A549 (cell line): ENCODE measurements at regions not wholly inside any gene's neighbourhood (a gene's known extent, or its start where the extent isn't known, plus 50 kb on each side); places are given as distances from the start of the nearest gene placed in this dataset.

Experiments
- ATAC-seq, 2 experiments: fragments of 200-7000 bp in 1 of 2; fragments of >200 bp in 1 of 2; cut with Nextera tagmentation in 1 of 2; cut with Tn5 transposase in 1 of 2; 3 replicates each; pipeline versions ENCODE4 v1.8.0 to v1.9.1; 2018 to 2020; ENCODE audit warnings: mild to moderate bottlenecking in 1 of 2, moderate library complexity in 1 of 2
- CTCF ChIA-PET: fragments of 300-600 bp; sonication (Branson Sonifier 250); formaldehyde crosslinking; extraction: SDS; loops from one replicate; lab custom pipeline; 2021; ENCODE audit warnings: antibody characterized with exemption, inconsistent platforms; lab: Yijun Ruan, JAX
- POLR2A ChIA-PET: fragments of 350-600 bp; formaldehyde crosslinking; extraction: SDS; loops from one replicate; lab custom pipeline; 2021; ENCODE audit warnings: antibody characterized with exemption, inconsistent platforms; lab: Yijun Ruan, JAX
- DNase-seq, 2 experiments: peaks; one replicate each; pipeline versions ENCODE4 v3.0.0 to v3.0.0-alpha.2; 2011 to 2016; ENCODE audit warnings: low read depth in 1 of 2, low spot score in 1 of 2
- FAIRE-seq: peaks from 2 replicates; lab custom pipeline; 2011; peaks lifted over from hg19 to GRCh38; lab: Jason Lieb, UNC
- H3K27ac ChIP-seq, 2 experiments: fragments of >200 bp; sonication (Bioruptor Twin); formaldehyde crosslinking; 3 replicates each; pipeline ENCODE4 v1.5.1; 2016 to 2017
- H3K4me1 ChIP-seq: fragments of >200 bp; sonication (Bioruptor Twin); formaldehyde crosslinking; 3 replicates; pipeline ENCODE4 v1.6.1; 2016
- H3K4me2 ChIP-seq: fragments of >200 bp; sonication (Bioruptor Twin); formaldehyde crosslinking; 3 replicates; pipeline ENCODE4 v1.6.1; 2016
- H3K4me3 ChIP-seq: fragments of >200 bp; sonication (Bioruptor Twin); formaldehyde crosslinking; 3 replicates; pipeline ENCODE4 v1.5.1; 2016
- H3K9me3 ChIP-seq: fragments of >200 bp; sonication (Bioruptor Twin); formaldehyde crosslinking; 3 replicates; pipeline ENCODE4 v1.6.1; 2016
- BHLHE40 ChIP-seq: IDR thresholded peaks from 2 replicates; pipeline ENCODE4 v1.6.1; 2012; ENCODE audit warnings: low read depth, low read length, inconsistent platforms
- CBX2 ChIP-seq: fragments of 200-600 bp; sonication (generic); IDR thresholded peaks from 2 replicates; pipeline ENCODE4 v1.6.1; 2016; ENCODE audit warnings: low read depth, mild to moderate bottlenecking, borderline replicate concordance
- CEBPB ChIP-seq, 2 experiments: fragments of >200 bp in 1 of 2; sonication (Bioruptor Twin) in 1 of 2; formaldehyde crosslinking in 1 of 2; IDR thresholded peaks; 2 replicates each; pipeline ENCODE4 v1.6.1; 2012 to 2016
- CHD2 ChIP-seq: fragments of 150-350 bp; IDR thresholded peaks from 2 replicates; pipeline ENCODE4 v1.6.1; 2014; ENCODE audit warnings: low read length; ENCODE audit not compliant: partially characterized antibody
- FOSL2 ChIP-seq, 2 experiments: fragments of 450-650 bp in 1 of 2; fragments of >200 bp in 1 of 2; sonication (Bioruptor Twin) in 1 of 2; formaldehyde crosslinking; IDR thresholded peaks; 2 replicates each; pipeline versions ENCODE4 v1.5.0 to v1.6.1; 2016 to 2020; ENCODE audit warnings: mild to moderate bottlenecking in 1 of 2, moderate library complexity in 1 of 2
- FOXS1 ChIP-seq: fragments of 250-450 bp; sonication (Bioruptor Pico); IDR thresholded peaks from 2 replicates; pipeline ENCODE4 v1.5.0; 2020; ENCODE audit warnings: mild to moderate bottlenecking, moderate library complexity
- HEYL ChIP-seq: fragments of 250-450 bp; sonication (Bioruptor Pico); IDR thresholded peaks from 2 replicates; pipeline ENCODE4 v1.8.0; 2021; ENCODE audit warnings: mild to moderate bottlenecking, moderate library complexity
- HOXA7 ChIP-seq: fragments of 250-450 bp; sonication (Bioruptor Pico); IDR thresholded peaks from 2 replicates; pipeline ENCODE4 v1.5.0; 2020; ENCODE audit warnings: mild to moderate bottlenecking, moderate library complexity
- HOXB13 ChIP-seq: fragments of 250-450 bp; sonication (Bioruptor Pico); IDR thresholded peaks from 2 replicates; pipeline ENCODE4 v1.5.0; 2020; ENCODE audit warnings: low read depth, mild to moderate bottlenecking, moderate library complexity
- JUN ChIP-seq, 2 experiments: fragments of >200 bp; sonication (Bioruptor Twin); formaldehyde crosslinking; IDR thresholded peaks; 2 replicates in 1 of 2; 3 replicates in 1 of 2; pipeline ENCODE4 v1.6.1; 2016 to 2017
- KDM1A ChIP-seq: fragments of 200-600 bp; sonication (generic); IDR thresholded peaks from 2 replicates; pipeline ENCODE4 v1.6.1; 2016; ENCODE audit warnings: low read depth, mild to moderate bottlenecking
- MAFK ChIP-seq: fragments of 450-650 bp; IDR thresholded peaks from 2 replicates; pipeline ENCODE4 v1.6.1; 2014; ENCODE audit not compliant: partially characterized antibody
- NFE2L2 ChIP-seq: fragments of 150-350 bp; conservative IDR thresholded peaks from 2 replicates; pipeline ENCODE4 v1.6.1; 2014; ENCODE audit warnings: low read length
- NPAS2 ChIP-seq: fragments of 250-450 bp; sonication (Bioruptor Pico); IDR thresholded peaks from 2 replicates; pipeline ENCODE4 v1.8.0; 2022; ENCODE audit warnings: mild to moderate bottlenecking, moderate library complexity, borderline replicate concordance
- NR3C1 ChIP-seq: fragments of >200 bp; sonication (Bioruptor Twin); formaldehyde crosslinking; IDR thresholded peaks from 3 replicates; pipeline ENCODE4 v1.6.1; 2017
- PHF8 ChIP-seq: fragments of 200-600 bp; sonication (generic); IDR thresholded peaks from 2 replicates; pipeline ENCODE4 v1.6.1; 2016; ENCODE audit warnings: low read depth, mild to moderate bottlenecking, antibody characterized with exemption, moderate library complexity, borderline replicate concordance
- POLR2A ChIP-seq: IDR thresholded peaks from 2 replicates; pipeline ENCODE4 v1.6.1; 2012; ENCODE audit warnings: mild to moderate bottlenecking, low read length
- POLR2AphosphoS2 ChIP-seq: conservative IDR thresholded peaks from 2 replicates; pipeline ENCODE4 v1.6.1; 2012; ENCODE audit warnings: low read length, improper control_type of control experiment, inconsistent platforms
- RAD21 ChIP-seq, 2 experiments: fragments of >200 bp in 1 of 2; sonication (Bioruptor Twin) in 1 of 2; formaldehyde crosslinking in 1 of 2; IDR thresholded peaks in 1 of 2; conservative IDR thresholded peaks in 1 of 2; 2 replicates in 1 of 2; 3 replicates in 1 of 2; pipeline ENCODE4 v1.6.1; 2012 to 2018; ENCODE audit warnings: inconsistent platforms in 1 of 2
- RARB ChIP-seq: fragments of 250-450 bp; sonication (Bioruptor Pico); IDR thresholded peaks from 2 replicates; pipeline ENCODE4 v1.8.0; 2021; ENCODE audit warnings: mild to moderate bottlenecking, moderate library complexity
- RCOR1 ChIP-seq: fragments of 150-350 bp; IDR thresholded peaks from 2 replicates; pipeline ENCODE4 v1.6.1; 2014; ENCODE audit warnings: antibody characterized with exemption, low read length, low read depth
- RFX5 ChIP-seq: fragments of 450-650 bp; IDR thresholded peaks from 2 replicates; pipeline ENCODE4 v1.7.1; 2014; ENCODE audit warnings: antibody characterized with exemption, mild to moderate bottlenecking, moderate library complexity
- RNF2 ChIP-seq: fragments of 200-600 bp; sonication (generic); IDR thresholded peaks from 2 replicates; pipeline ENCODE4 v1.6.1; 2016; ENCODE audit warnings: low read depth, mild to moderate bottlenecking, antibody characterized with exemption, moderate library complexity, borderline replicate concordance
- SREBF2 ChIP-seq: fragments of 450-650 bp; IDR thresholded peaks from 2 replicates; pipeline ENCODE4 v1.6.1; 2014; ENCODE audit warnings: mild to moderate bottlenecking, moderate library complexity
- TFCP2L1 ChIP-seq: fragments of 250-450 bp; sonication (Bioruptor Pico); IDR thresholded peaks from 2 replicates; pipeline ENCODE4 v1.5.0; 2021; ENCODE audit warnings: mild to moderate bottlenecking
- ZC3H11A ChIP-seq: fragments of 450-650 bp; IDR thresholded peaks from 2 replicates; pipeline ENCODE4 v1.6.1; 2014; ENCODE audit warnings: antibody characterized with exemption, mild to moderate bottlenecking
- ZFP36 ChIP-seq: fragments of 450-650 bp; IDR thresholded peaks from 2 replicates; pipeline ENCODE4 v1.6.1; 2014; ENCODE audit warnings: borderline replicate concordance; ENCODE audit not compliant: partially characterized antibody
- WGBS: methylation state at CpG from one replicate; pipeline ENCODE4 v1.1.6; 2017; ENCODE audit errors: missing lambda C conversion rate; 5-methylcytosine and 5-hydroxymethylcytosine counted together
- TF ChIP-seq, protein P1 (sequence below): fragments of 250-450 bp; sonication (Bioruptor Pico); IDR thresholded peaks from 2 replicates; pipeline ENCODE4 v1.5.0; 2020; ENCODE audit warnings: low read depth, mild to moderate bottlenecking, moderate library complexity
- TF ChIP-seq, protein P2 (sequence below): fragments of 250-450 bp; sonication (Bioruptor Pico); IDR thresholded peaks from 2 replicates; pipeline ENCODE4 v1.5.0; 2021; ENCODE audit warnings: mild to moderate bottlenecking, moderate library complexity, borderline replicate concordance
- TF ChIP-seq, protein P3 (sequence below): fragments of >200 bp; sonication (Bioruptor Twin); formaldehyde crosslinking; IDR thresholded peaks from 2 replicates; pipeline ENCODE4 v1.6.1; 2016

DNA sequence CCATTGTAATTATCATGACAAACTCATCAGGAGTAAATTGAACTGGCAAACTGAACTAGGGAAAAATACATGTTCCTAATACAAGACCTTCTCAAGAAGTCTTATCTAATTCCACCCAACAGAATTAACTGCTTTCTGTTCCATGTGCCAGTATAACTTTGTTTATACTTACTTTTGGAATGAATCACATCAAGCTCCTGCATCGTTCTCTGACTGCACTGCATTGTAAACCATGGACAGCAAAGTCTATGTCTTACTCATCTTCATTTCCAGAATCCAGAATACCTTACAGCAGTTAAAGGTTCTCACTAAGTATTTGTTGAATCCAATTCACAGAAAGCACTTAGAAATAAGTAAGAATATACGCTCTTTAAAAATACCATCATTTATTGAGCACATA is 102.8 kb downstream of the PLK2 start:
- no peaks in the 10 kb centered on the region for H3K9me3 ChIP-seq
- CTCF ChIA-PET, result interaction anchor here (1.7 kb wide), 1 partner anchor 13 kb away, joined by 4 read pairs; no protein-coding TSS in a partner anchor
- H3K27ac ChIP-seq, result no peak overlapping the region
- DNase-seq (no peak), FAIRE-seq (peak; percentile 80), ATAC-seq (no peak)
- no peak overlapping the region for H3K4me2 ChIP-seq
- POLR2A ChIA-PET, result no interaction called here
- H3K4me3 ChIP-seq, result no peak overlapping the region
- TF ChIP-seq RFX5 (no peak), KDM1A (no peak), JUN (IDR thresholded peaks at IDR 0.05) (no peak), HEYL (CRISPR knock-in tag) (no peak), ZFP36 (no peak), POLR2A (no peak), MAFK (no peak), RNF2 (no peak), RCOR1 (no peak), CHD2 (no peak), RARB (CRISPR knock-in tag) (no peak), BHLHE40 (no peak), NFE2L2 (no peak), RAD21 (conservative IDR thresholded peaks at IDR 0.05 in 1 of 2, IDR thresholded peaks at IDR 0.05 in 1 of 2) (no peak), CBX2 (no peak), POLR2AphosphoS2 (no peak), CEBPB (IDR thresholded peaks at IDR 0.05) (no peak)
- TF ChIP-seq, protein P1, sequence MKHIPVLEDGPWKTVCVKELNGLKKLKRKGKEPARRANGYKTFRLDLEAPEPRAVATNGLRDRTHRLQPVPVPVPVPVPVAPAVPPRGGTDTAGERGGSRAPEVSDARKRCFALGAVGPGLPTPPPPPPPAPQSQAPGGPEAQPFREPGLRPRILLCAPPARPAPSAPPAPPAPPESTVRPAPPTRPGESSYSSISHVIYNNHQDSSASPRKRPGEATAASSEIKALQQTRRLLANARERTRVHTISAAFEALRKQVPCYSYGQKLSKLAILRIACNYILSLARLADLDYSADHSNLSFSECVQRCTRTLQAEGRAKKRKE (CRISPR knock-in tag), result no peak
- TF ChIP-seq, protein P2, sequence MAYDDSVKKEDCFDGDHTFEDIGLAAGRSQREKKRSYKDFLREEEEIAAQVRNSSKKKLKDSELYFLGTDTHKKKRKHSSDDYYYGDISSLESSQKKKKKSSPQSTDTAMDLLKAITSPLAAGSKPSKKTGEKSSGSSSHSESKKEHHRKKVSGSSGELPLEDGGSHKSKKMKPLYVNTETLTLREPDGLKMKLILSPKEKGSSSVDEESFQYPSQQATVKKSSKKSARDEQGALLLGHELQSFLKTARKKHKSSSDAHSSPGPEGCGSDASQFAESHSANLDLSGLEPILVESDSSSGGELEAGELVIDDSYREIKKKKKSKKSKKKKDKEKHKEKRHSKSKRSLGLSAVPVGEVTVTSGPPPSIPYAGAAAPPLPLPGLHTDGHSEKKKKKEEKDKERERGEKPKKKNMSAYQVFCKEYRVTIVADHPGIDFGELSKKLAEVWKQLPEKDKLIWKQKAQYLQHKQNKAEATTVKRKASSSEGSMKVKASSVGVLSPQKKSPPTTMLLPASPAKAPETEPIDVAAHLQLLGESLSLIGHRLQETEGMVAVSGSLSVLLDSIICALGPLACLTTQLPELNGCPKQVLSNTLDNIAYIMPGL (CRISPR knock-in tag), result no peak
- H3K4me1 ChIP-seq, result no peaks in the 10 kb centered on the region
- 64% methylated on average over 2 of the region's 2 CpGs for WGBS

DNA sequence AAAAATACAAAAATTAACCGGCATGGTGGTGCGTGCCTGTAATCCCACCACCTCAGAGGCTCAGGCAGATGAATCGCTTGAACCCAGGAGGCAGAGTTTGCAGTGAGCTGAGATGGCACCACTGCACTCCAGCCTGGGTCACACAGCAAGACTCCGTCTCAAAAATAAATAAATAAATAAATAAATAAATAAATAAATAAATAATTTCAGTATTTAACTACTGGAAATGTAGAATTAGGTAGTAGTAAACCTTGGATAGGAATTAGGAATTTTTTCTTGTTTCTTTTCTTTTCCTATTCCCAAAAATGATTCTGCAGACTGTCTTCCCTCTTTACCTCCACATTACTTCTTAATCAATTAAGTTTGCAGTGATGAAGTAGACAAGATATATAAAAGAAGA is 103.2 kb downstream of the PLK2 start:
- ATAC-seq, result no peak
- Histone ChIP-seq H3K4me1 (no peaks in the 10 kb centered on the region), H3K4me3 (no peak overlapping the region), H3K9me3 (no peaks in the 10 kb centered on the region), H3K27ac (no peak overlapping the region), H3K4me2 (no peak overlapping the region)
- ChIA-PET POLR2A (no interaction called here), CTCF (interaction anchor here (1.7 kb wide), 1 partner anchor 13 kb away, joined by 4 read pairs; no protein-coding TSS in a partner anchor)
- TF ChIP-seq ZC3H11A, result peak; percentile 72
- no peak for TF ChIP-seq HOXA7 (CRISPR knock-in tag)
- no peak for DNase-seq
- WGBS, result 91% methylated on average over 4 of the region's 4 CpGs
- FAIRE-seq, result no peak

DNA sequence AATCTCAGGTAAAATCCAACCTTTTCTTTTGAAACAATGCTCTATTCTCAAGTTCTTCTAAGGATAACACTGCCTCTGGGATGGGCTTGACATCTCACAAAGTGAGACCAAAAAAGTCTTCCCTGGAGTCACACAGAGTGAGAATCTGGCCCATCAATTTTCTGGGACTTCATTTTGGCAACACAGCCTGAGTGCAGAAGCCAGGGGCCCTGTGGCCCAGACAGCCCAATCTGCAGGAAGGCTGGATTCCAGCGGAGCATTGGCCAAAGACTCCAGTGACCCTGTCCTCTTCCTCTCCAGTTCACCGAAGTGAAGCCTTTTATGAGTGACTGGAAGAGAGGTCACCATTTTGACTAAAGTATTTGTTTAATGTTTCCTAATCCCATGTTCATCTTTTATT is 105.1 kb downstream of the PLK2 start:
- CTCF ChIA-PET, result interaction anchor here (1.9 kb wide), 1 partner anchor 13 kb away, joined by 7 read pairs; no protein-coding TSS in a partner anchor
- POLR2A ChIA-PET, result no interaction called here
- 0 out of 3 replicates have a peak, but pooled peaks cover 3% of the 10 kb centered on the region for H3K9me3 ChIP-seq
- TF ChIP-seq NPAS2 (CRISPR knock-in tag) (no peak), SREBF2 (no peak), FOSL2 (IDR thresholded peaks at IDR 0.05) (no peak), FOSL2 (CRISPR knock-in tag; IDR thresholded peaks at IDR 0.05) (no peak), HOXB13 (CRISPR knock-in tag) (no peak), NR3C1 (no peak), RAD21 (conservative IDR thresholded peaks at IDR 0.05 in 1 of 2, IDR thresholded peaks at IDR 0.05 in 1 of 2) (no peak), TFCP2L1 (CRISPR knock-in tag) (no peak), PHF8 (no peak), FOXS1 (no peak), RFX5 (no peak)
- TF ChIP-seq, protein P3, sequence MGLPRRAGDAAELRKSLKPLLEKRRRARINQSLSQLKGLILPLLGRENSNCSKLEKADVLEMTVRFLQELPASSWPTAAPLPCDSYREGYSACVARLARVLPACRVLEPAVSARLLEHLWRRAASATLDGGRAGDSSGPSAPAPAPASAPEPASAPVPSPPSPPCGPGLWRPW, result no peak
- TF ChIP-seq, protein P1 (CRISPR knock-in tag), result no peak
- 87% methylated on average over 2 of the region's 2 CpGs for WGBS
- no peak overlapping the region for H3K4me2 ChIP-seq
- no peak overlapping the region for H3K4me3 ChIP-seq
- DNase-seq (no peak), ATAC-seq (no peak), FAIRE-seq (no peak)
- no peaks in the 10 kb centered on the region for H3K4me1 ChIP-seq
- H3K27ac ChIP-seq, result peak overlapping the region in 1 of 2 experiments; percentile 11; a peak in 1 of 6 replicates
